IMR-90 (cell line): ENCODE measurements at regions not wholly inside any gene's neighbourhood (a gene's known extent, or its start where the extent isn't known, plus 50 kb on each side); places are given as distances from the start of the nearest gene placed in this dataset.

Experiments used
- ATAC-seq: fragments of 200-7000 bp; cut with Tn5 transposase; 2 replicates; pipeline ENCODE4 v1.9.1; 2020; ENCODE audit warnings: low read depth, mild to moderate bottlenecking, moderate library complexity
- BruUV-seq: library from RNA; stranded (reverse); fragments of 400-500 nt; replicated peaks from 2 replicates; lab custom pipeline; 2021; lab: Mats Ljungman, UMichigan
- CTCF ChIA-PET: fragments of 300-600 bp; formaldehyde crosslinking; extraction: SDS; loops from one replicate; lab custom pipeline; 2021; ENCODE audit warnings: antibody characterized with exemption; lab: Yijun Ruan, JAX
- POLR2A ChIA-PET: fragments of 300-600 bp; sonication (Branson Sonifier 250); formaldehyde crosslinking; loops from one replicate; lab custom pipeline; 2022; ENCODE audit warnings: antibody characterized with exemption; ENCODE audit not compliant: unreplicated experiment; lab: Charles Lee
- DNase-seq: peaks from one replicate; pipeline ENCODE4 v3.0.0; 2013
- H2AFZ ChIP-seq: replicated peaks from 2 replicates; pipeline ENCODE3; 2013; ENCODE audit warnings: low read length, mild to moderate bottlenecking; ENCODE audit not compliant: poor library complexity
- H2AK5ac ChIP-seq: 2 replicates; pipeline ENCODE4 v1.6.1; 2013; ENCODE audit warnings: low read depth, low read length, inconsistent platforms
- H2AK9ac ChIP-seq: replicated peaks from 2 replicates; pipeline ENCODE3; 2013; ENCODE audit warnings: mild to moderate bottlenecking, low read depth, low read length, moderate library complexity; ENCODE audit not compliant: poor library complexity
- H2BK120ac ChIP-seq: 2 replicates; pipeline ENCODE4 v1.6.1; 2013; ENCODE audit warnings: low read depth, low read length, inconsistent platforms
- H2BK15ac ChIP-seq: 3 replicates; pipeline ENCODE4 v1.6.1; 2013; ENCODE audit warnings: low read depth, low read length, inconsistent platforms
- H2BK20ac ChIP-seq: 2 replicates; pipeline ENCODE4 v1.6.1; 2013; ENCODE audit warnings: low read depth, mild to moderate bottlenecking, inconsistent platforms, low read length, moderate library complexity
- H2BK5ac ChIP-seq: 2 replicates; pipeline ENCODE4 v1.6.1; 2013; ENCODE audit warnings: mild to moderate bottlenecking, low read depth, low read length, inconsistent platforms; ENCODE audit not compliant: poor library complexity, severe bottlenecking
- H3K14ac ChIP-seq: replicated peaks from 2 replicates; pipeline ENCODE4 v1.6.1; 2013; ENCODE audit warnings: low read depth, low read length, inconsistent platforms
- H3K18ac ChIP-seq: 2 replicates; pipeline ENCODE4 v1.6.1; 2013; ENCODE audit warnings: low read depth, low read length, control low read depth
- H3K23ac ChIP-seq: 2 replicates; pipeline ENCODE4 v1.6.1; 2013; ENCODE audit warnings: low read depth, low read length, inconsistent platforms
- H3K27ac ChIP-seq: 2 replicates; pipeline ENCODE4 v1.5.1; 2013; ENCODE audit warnings: mild to moderate bottlenecking, control low read depth, low read length; ENCODE audit not compliant: insufficient read depth
- H3K27me3 ChIP-seq: 2 replicates; pipeline ENCODE4 v1.6.1; 2013; ENCODE audit warnings: low read length; ENCODE audit not compliant: control insufficient read depth, insufficient read depth
- H3K36me3 ChIP-seq: 2 replicates; pipeline ENCODE4 v1.6.1; 2013; ENCODE audit warnings: low read length, mixed read lengths; ENCODE audit not compliant: control insufficient read depth, insufficient read depth
- H3K4ac ChIP-seq: 2 replicates; pipeline ENCODE4 v1.6.1; 2013; ENCODE audit warnings: low read depth, low read length, inconsistent platforms
- H3K4me1 ChIP-seq: 2 replicates; pipeline ENCODE4 v1.6.1; 2013; ENCODE audit warnings: low read length, mixed read lengths; ENCODE audit not compliant: control insufficient read depth, insufficient read depth
- H3K4me2 ChIP-seq: 2 replicates; pipeline ENCODE4 v1.6.1; 2013; ENCODE audit warnings: low read depth, mild to moderate bottlenecking, control low read depth, low read length, moderate library complexity
- H3K4me3 ChIP-seq: 2 replicates; pipeline ENCODE4 v1.5.1; 2013; ENCODE audit warnings: low read depth, mild to moderate bottlenecking, control low read depth, low read length, moderate library complexity; ENCODE audit not compliant: insufficient read depth
- H3K56ac ChIP-seq: 2 replicates; pipeline ENCODE4 v1.6.1; 2013; ENCODE audit warnings: low read length, inconsistent platforms; ENCODE audit not compliant: insufficient read depth; ENCODE audit errors: extremely low read depth
- H3K79me1 ChIP-seq, 2 experiments: 2 replicates each; pipeline ENCODE4 v1.6.1; 2013; ENCODE audit warnings: low read length in 2 of 2, inconsistent platforms in 1 of 2, low read depth in 1 of 2
- H3K9ac ChIP-seq: 2 replicates; pipeline ENCODE4 v1.6.1; 2013; ENCODE audit warnings: low read depth, low read length, control low read depth
- H3K9me1 ChIP-seq: 2 replicates; pipeline ENCODE4 v1.6.1; 2013; ENCODE audit warnings: low read length, inconsistent platforms; ENCODE audit not compliant: insufficient read depth
- H3K9me3 ChIP-seq: 2 replicates; pipeline ENCODE4 v1.6.1; 2013; ENCODE audit warnings: low read length; ENCODE audit not compliant: control insufficient read depth, insufficient read depth
- H4K20me1 ChIP-seq: 2 replicates; pipeline ENCODE4 v1.6.1; 2013; ENCODE audit warnings: low read length, inconsistent platforms; ENCODE audit not compliant: insufficient read depth
- H4K5ac ChIP-seq: 2 replicates; pipeline ENCODE4 v1.6.1; 2013; ENCODE audit warnings: mild to moderate bottlenecking, low read depth, low read length, control low read depth
- H4K8ac ChIP-seq, 2 experiments: 2 replicates each; pipeline ENCODE4 v1.6.1; 2013; ENCODE audit warnings: low read depth in 2 of 2, low read length in 2 of 2, control low read depth in 1 of 2, inconsistent platforms in 1 of 2
- H4K91ac ChIP-seq: 2 replicates; pipeline ENCODE4 v1.6.1; 2013; ENCODE audit warnings: low read depth, low read length, inconsistent platforms; ENCODE audit not compliant: insufficient read depth
- BHLHE40 ChIP-seq: fragments of 150-350 bp; IDR thresholded peaks from 2 replicates; pipeline ENCODE4 v1.6.1; 2016; ENCODE audit warnings: mild to moderate bottlenecking, low read depth, low read length
- CEBPB ChIP-seq: IDR thresholded peaks from 2 replicates; pipeline ENCODE4 v1.6.1; 2012; ENCODE audit warnings: low read depth, low read length, improper control_type of control experiment
- CHD1 ChIP-seq: IDR thresholded peaks from 2 replicates; pipeline ENCODE4 v1.6.1; 2012; ENCODE audit warnings: low read depth, low read length, improper control_type of control experiment
- CTCF ChIP-seq: conservative IDR thresholded peaks from 2 replicates; pipeline ENCODE4 v1.5.1; 2012; ENCODE audit warnings: mild to moderate bottlenecking, low read depth, low read length, improper control_type of control experiment
- ELK1 ChIP-seq: fragments of 150-350 bp; IDR thresholded peaks from 2 replicates; pipeline ENCODE4 v1.6.1; 2016; ENCODE audit warnings: low read depth, mild to moderate bottlenecking, low read length, moderate library complexity, borderline replicate concordance
- FOS ChIP-seq: fragments of 150-350 bp; IDR thresholded peaks from 2 replicates; pipeline ENCODE4 v1.6.1; 2016; ENCODE audit warnings: low read depth, low read length
- MAFK ChIP-seq: IDR thresholded peaks from 2 replicates; pipeline ENCODE4 v1.6.1; 2012; ENCODE audit warnings: low read depth, low read length, improper control_type of control experiment
- MAZ ChIP-seq: IDR thresholded peaks from 2 replicates; pipeline ENCODE4 v1.6.1; 2012; ENCODE audit warnings: low read depth, mild to moderate bottlenecking, low read length, improper control_type of control experiment, moderate library complexity, borderline replicate concordance
- MXI1 ChIP-seq: IDR thresholded peaks from 2 replicates; pipeline ENCODE4 v1.6.1; 2012; ENCODE audit warnings: low read depth, mild to moderate bottlenecking, low read length, moderate library complexity, borderline replicate concordance
- NFE2L2 ChIP-seq: fragments of 150-350 bp; IDR thresholded peaks from 2 replicates; pipeline ENCODE4 v1.6.1; 2016; ENCODE audit warnings: low read depth, mild to moderate bottlenecking, low read length
- POLR2A ChIP-seq: IDR thresholded peaks from 2 replicates; pipeline ENCODE4 v1.6.1; 2012; ENCODE audit warnings: mild to moderate bottlenecking, low read depth, low read length
- RAD21 ChIP-seq: IDR thresholded peaks from 2 replicates; pipeline ENCODE4 v1.6.1; 2012; ENCODE audit warnings: low read length, improper control_type of control experiment
- RCOR1 ChIP-seq: IDR thresholded peaks from 2 replicates; pipeline ENCODE4 v1.6.1; 2012; ENCODE audit warnings: mild to moderate bottlenecking, low read length, improper control_type of control experiment; ENCODE audit not compliant: insufficient replicate concordance
- RFX5 ChIP-seq: IDR thresholded peaks from 2 replicates; pipeline ENCODE4 v1.8.0; 2012; ENCODE audit warnings: low read depth, mild to moderate bottlenecking, low read length, moderate library complexity
- SMC3 ChIP-seq: fragments of 150-350 bp; IDR thresholded peaks from 2 replicates; pipeline ENCODE4 v1.6.1; 2016; ENCODE audit warnings: low read depth, mild to moderate bottlenecking, antibody characterized with exemption, low read length, moderate library complexity
- USF2 ChIP-seq: fragments of 150-350 bp; IDR thresholded peaks from 2 replicates; pipeline ENCODE4 v1.6.1; 2017; ENCODE audit warnings: mild to moderate bottlenecking, antibody characterized with exemption, low read length, low read depth
- WGBS, 2 experiments: methylation state at CpG; one replicate each; pipeline versions ENCODE4 v1.1.5 to v1.1.7; 2013; ENCODE audit warnings: missing lambda C conversion rate in 2 of 2; ENCODE audit not compliant: insufficient read length in 1 of 2; ENCODE audit errors: extremely low coverage in 2 of 2; 5-methylcytosine and 5-hydroxymethylcytosine counted together
- dilution Hi-C: fragments of 300-500 bp; cut with HindIII; formaldehyde crosslinking; loops from one replicate; pipeline ENCODE4 v1.14.3; 2018; ENCODE audit warnings: low sequenced_read_pairs; ENCODE audit not compliant: unreplicated experiment
- in situ Hi-C: fragments of 300-500 bp; cut with MboI; formaldehyde crosslinking; loops from 3 replicates; pipeline ENCODE4 v1.14.3; 2019; ENCODE audit warnings: low sequenced_read_pairs, inconsistent platforms, mixed read lengths
- intact Hi-C: fragments of 100-400 bp; cut with micrococcal nuclease; formaldehyde crosslinking; loops from 2 replicates; pipeline ENCODE4 v1.10.0; 2022

GRCh38 chrX:82748906-82749505, 759.1 kb upstream of the POU3F4 start:
- Histone ChIP-seq H4K20me1 (no peaks in the 10 kb centered on the region), H3K9ac (no peak overlapping the region), H3K56ac (no peak overlapping the region), H3K4me2 (no peak overlapping the region), H2BK15ac (no peak overlapping the region), H3K9me1 (no peaks in the 10 kb centered on the region), H4K5ac (no peak overlapping the region), H2AFZ (no peak overlapping the region), H2BK20ac (no peak overlapping the region), H4K91ac (no peak overlapping the region), H3K4me3 (no peak overlapping the region), H3K36me3 (no peaks in the 10 kb centered on the region), H3K9me3 (no peaks in the 10 kb centered on the region), H3K14ac (no peak overlapping the region), H3K23ac (no peak overlapping the region), H3K27me3 (no peaks in the 10 kb centered on the region; the same call in 1 of the 2 replicates), H3K4me1 (no peaks in the 10 kb centered on the region), H3K4ac (no peak overlapping the region), H2AK5ac (no peak overlapping the region), H3K79me1 (no peaks in the 10 kb centered on the region), H2AK9ac (no peak overlapping the region), H2BK120ac (no peak overlapping the region), H4K8ac (no peak overlapping the region), H2BK5ac (no peak overlapping the region), H3K18ac (no peak overlapping the region), H3K27ac (no peak overlapping the region)
- POLR2A ChIA-PET, result no interaction called here
- in situ Hi-C loops (loop anchor here (10.0 kb wide), 1 partner anchor 56 kb away; no protein-coding TSS in a partner anchor), dilution Hi-C loops (no loop called here), intact Hi-C loops (no loop called here)
- TF ChIP-seq MAZ (no peak), SMC3 (no peak), CTCF (no peak), BHLHE40 (no peak), RFX5 (no peak), FOS (no peak), POLR2A (no peak), CHD1 (no peak), NFE2L2 (no peak), RAD21 (no peak), ELK1 (no peak), RCOR1 (no peak), MAFK (no peak), CEBPB (no peak), USF2 (no peak), MXI1 (no peak)
- DNase-seq (no peak), ATAC-seq (no peak)
- BruUV-seq, result no TSS peak
- WGBS, 2 experiments, result no CpG with 5 or more reads among the region's 2 CpGs
- CTCF ChIA-PET, result no interaction called here
